ENCODE measurements at regions not wholly inside any gene's neighbourhood (a gene's known extent, or its start where the extent isn't known, plus 50 kb on each side); places are given as distances from the start of the nearest gene placed in this dataset.

DNA sequence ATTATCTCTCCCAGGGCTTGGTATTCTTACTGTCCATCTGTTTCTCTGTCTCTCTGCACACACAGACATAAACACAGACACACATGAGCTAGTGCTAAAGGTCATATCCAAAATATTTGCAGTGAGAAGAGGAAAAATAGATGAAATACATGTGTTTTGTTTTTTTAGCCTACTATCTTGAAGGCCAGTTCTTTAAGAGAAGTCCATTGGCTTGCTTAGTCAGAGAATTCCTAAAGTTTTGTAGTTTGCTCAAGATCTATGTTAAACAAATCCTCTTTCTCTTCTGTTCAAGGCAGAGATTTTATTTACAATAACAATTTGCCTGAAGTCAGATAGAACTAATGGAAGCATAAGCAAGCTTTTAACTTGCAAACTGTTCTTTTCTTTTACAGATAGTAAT, 120.0 kb upstream of the AKIRIN2 start:
- Histone ChIP-seq H3K4me3 (ENCODE audit: low read length in 2 of 2) (no peak overlapping the region), H3K27me3 (ENCODE audit: control insufficient read depth in 2 of 2, insufficient read depth in 1 of 2, low read length in 1 of 2) (no peaks in the 10 kb centered on the region), H3K4me1 (ENCODE audit: control insufficient read depth in 2 of 2, insufficient read depth in 2 of 2, low read length in 2 of 2) (peaks cover 0 to 2% of the 10 kb centered on the region in 2 donors), H3K9me3 (ENCODE audit: control insufficient read depth in 2 of 2, insufficient read depth in 1 of 2, low read length in 1 of 2) (no peaks in the 10 kb centered on the region), H3K27ac (ENCODE audit: low read depth in 1 of 2, low read length in 1 of 2) (no peak overlapping the region), H3K36me3 (ENCODE audit: control insufficient read depth in 2 of 2, insufficient read depth in 2 of 2, low read length in 1 of 2) (no peaks in the 10 kb centered on the region)
- no peak for DNase-seq (ENCODE audit: low read depth in 6 of 9, low spot score in 9 of 9)

DNA sequence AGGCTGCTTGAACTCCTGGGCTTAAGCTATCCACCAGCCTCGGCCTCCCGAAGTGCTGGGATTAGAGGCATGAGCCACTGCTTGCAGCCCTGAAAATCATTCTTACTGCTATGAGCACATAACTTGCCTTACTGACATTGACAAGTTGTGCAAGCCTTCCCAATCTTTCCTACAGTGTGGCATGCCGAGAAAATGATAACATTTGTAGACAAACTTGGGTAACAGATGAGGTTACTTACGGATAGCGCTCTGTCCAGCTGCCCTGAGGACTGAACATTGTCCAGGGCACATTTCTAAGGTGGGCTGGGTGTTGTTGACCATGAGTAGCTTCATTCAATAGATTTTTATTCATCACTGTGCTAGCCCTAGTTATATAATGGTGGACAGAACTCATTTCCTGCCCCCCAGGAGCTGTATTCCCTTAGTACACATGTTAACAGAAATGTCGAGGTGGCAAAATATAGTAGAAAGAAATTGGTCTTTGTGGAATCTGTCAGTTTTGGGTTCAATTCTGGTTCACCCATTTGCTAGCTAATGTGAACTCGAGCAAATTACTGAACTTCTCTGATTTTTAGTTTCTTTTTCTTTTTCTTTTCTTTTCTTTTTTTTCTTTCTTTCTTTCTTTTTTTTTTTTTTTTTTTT, 118.4 kb upstream of the AKIRIN2 start:
- no peak overlapping the region for H3K4me3 ChIP-seq (ENCODE audit: low read length in 2 of 2)
- no peak for DNase-seq (ENCODE audit: low read depth in 6 of 9, low spot score in 9 of 9)
- no peaks in the 10 kb centered on the region for H3K9me3 ChIP-seq (ENCODE audit: control insufficient read depth in 2 of 2, insufficient read depth in 1 of 2, low read length in 1 of 2)
- no peak overlapping the region for H3K27ac ChIP-seq (ENCODE audit: low read depth in 1 of 2, low read length in 1 of 2)
- no peaks in the 10 kb centered on the region for H3K27me3 ChIP-seq (ENCODE audit: control insufficient read depth in 2 of 2, insufficient read depth in 1 of 2, low read length in 1 of 2)
- WGBS = 99% methylated on average over 7 of the region's 7 CpGs
- no peaks in the 10 kb centered on the region for H3K36me3 ChIP-seq (ENCODE audit: control insufficient read depth in 2 of 2, insufficient read depth in 2 of 2, low read length in 1 of 2)
- H3K4me1 ChIP-seq (ENCODE audit: control insufficient read depth in 2 of 2, insufficient read depth in 2 of 2, low read length in 2 of 2) = peaks cover 0 to 2% of the 10 kb centered on the region in 2 donors

DNA sequence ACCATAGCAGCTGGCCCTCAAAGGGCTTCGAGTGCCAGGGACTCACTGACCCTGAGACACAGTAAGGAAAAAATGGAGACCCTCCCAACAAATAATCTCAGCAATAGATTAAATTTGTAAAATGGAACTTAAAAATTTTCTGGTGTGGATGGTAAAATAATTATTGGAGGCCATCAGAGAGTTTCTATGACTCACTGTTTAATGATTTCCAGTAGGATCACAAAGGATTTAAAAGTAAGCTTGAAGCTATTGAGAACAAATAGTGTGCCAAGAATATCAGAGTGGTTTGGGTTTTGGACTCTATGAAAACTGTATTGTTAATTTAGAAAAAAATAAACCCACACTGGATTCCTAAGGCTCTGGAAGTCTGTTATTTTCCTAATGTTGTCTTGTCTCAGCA, 115.2 kb upstream of the AKIRIN2 start:
- 98% methylated on average over 1 of the region's 1 CpG for WGBS
- Histone ChIP-seq H3K4me1 (ENCODE audit: control insufficient read depth in 2 of 2, insufficient read depth in 2 of 2, low read length in 2 of 2) (no peaks in the 10 kb centered on the region), H3K9me3 (ENCODE audit: control insufficient read depth in 2 of 2, insufficient read depth in 1 of 2, low read length in 1 of 2) (no peaks in the 10 kb centered on the region), H3K4me3 (ENCODE audit: low read length in 2 of 2) (no peak overlapping the region), H3K36me3 (ENCODE audit: control insufficient read depth in 2 of 2, insufficient read depth in 2 of 2, low read length in 1 of 2) (no peaks in the 10 kb centered on the region), H3K27me3 (ENCODE audit: control insufficient read depth in 2 of 2, insufficient read depth in 1 of 2, low read length in 1 of 2) (no peaks in the 10 kb centered on the region), H3K27ac (ENCODE audit: low read depth in 1 of 2, low read length in 1 of 2) (no peak overlapping the region)
- no peak for DNase-seq (ENCODE audit: low read depth in 6 of 9, low spot score in 9 of 9)

DNA sequence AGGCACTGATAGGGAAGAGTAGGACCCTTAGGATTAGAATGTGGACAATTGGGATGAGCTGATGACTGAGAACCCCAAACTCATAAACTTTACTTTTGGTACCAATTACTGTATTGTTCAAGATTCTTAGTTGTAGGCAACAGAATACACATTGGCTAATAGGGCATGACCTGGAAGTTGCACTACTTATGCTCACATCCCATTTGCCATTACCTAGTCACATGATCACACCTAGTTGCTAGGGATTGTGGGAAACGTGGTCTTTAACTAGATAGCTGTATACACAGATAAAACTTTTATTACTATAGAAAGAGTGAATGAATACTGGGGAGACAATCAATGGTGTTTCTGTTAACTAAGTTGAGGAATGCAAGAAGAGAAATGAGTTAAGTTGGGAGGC, 113.4 kb upstream of the AKIRIN2 start:
- H3K36me3 ChIP-seq (ENCODE audit: control insufficient read depth in 2 of 2, insufficient read depth in 2 of 2, low read length in 1 of 2) = no peaks in the 10 kb centered on the region
- no peaks in the 10 kb centered on the region for H3K27me3 ChIP-seq (ENCODE audit: control insufficient read depth in 2 of 2, insufficient read depth in 1 of 2, low read length in 1 of 2)
- no peak overlapping the region for H3K27ac ChIP-seq (ENCODE audit: low read depth in 1 of 2, low read length in 1 of 2)
- WGBS = 96% methylated on average over 1 of the region's 1 CpG
- no peaks in the 10 kb centered on the region for H3K9me3 ChIP-seq (ENCODE audit: control insufficient read depth in 2 of 2, insufficient read depth in 1 of 2, low read length in 1 of 2)
- H3K4me3 ChIP-seq (ENCODE audit: low read length in 2 of 2) = no peak overlapping the region
- H3K4me1 ChIP-seq (ENCODE audit: control insufficient read depth in 2 of 2, insufficient read depth in 2 of 2, low read length in 2 of 2) = no peaks in the 10 kb centered on the region
- DNase-seq (ENCODE audit: low read depth in 6 of 9, low spot score in 9 of 9) = no peak

DNA sequence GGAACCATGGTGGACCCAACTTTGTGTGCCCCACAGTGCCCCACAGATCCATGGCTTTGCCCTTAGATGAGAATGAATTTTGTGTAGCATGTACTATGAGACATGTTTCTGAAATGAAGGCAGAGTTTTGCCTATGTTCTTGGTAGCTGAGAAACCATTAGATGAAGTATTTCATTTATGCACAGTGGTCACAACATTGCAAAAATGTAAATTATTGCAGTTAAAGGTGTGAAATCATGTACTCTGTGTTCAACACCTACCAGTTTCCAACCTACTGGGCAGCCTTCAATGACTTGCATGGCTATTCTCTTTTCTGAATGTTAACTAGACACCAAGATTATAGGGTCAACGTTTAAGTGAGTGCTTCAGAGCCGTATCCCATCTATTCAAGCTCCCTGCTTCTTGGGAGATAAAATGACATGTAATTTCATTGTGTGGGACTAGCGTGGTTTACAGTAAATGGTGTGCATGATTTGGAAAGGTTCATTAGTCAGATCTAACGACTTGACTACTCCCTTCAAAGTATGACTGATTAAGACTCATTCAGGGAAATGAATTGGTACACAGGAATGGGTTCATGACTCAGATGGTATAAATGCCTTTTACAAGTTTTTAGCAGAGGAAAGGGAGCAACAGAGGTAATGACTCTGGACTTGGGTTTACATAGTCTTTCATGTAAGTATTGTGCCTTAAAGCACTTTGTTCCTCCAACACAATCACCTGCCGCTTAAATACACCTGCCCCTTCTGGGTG, 106.1 kb upstream of the AKIRIN2 start:
- Histone ChIP-seq H3K4me3 (ENCODE audit: low read length in 2 of 2) (no peak overlapping the region), H3K27me3 (ENCODE audit: control insufficient read depth in 2 of 2, insufficient read depth in 1 of 2, low read length in 1 of 2) (no peaks in the 10 kb centered on the region), H3K36me3 (ENCODE audit: control insufficient read depth in 2 of 2, insufficient read depth in 2 of 2, low read length in 1 of 2) (no peaks in the 10 kb centered on the region), H3K9me3 (ENCODE audit: control insufficient read depth in 2 of 2, insufficient read depth in 1 of 2, low read length in 1 of 2) (no peaks in the 10 kb centered on the region), H3K4me1 (ENCODE audit: control insufficient read depth in 2 of 2, insufficient read depth in 2 of 2, low read length in 2 of 2) (no peaks in the 10 kb centered on the region), H3K27ac (ENCODE audit: low read depth in 1 of 2, low read length in 1 of 2) (no peak overlapping the region)
- DNase-seq (ENCODE audit: low read depth in 6 of 9, low spot score in 9 of 9) = no peak
- 85% methylated on average over 5 of the region's 5 CpGs for WGBS

DNA sequence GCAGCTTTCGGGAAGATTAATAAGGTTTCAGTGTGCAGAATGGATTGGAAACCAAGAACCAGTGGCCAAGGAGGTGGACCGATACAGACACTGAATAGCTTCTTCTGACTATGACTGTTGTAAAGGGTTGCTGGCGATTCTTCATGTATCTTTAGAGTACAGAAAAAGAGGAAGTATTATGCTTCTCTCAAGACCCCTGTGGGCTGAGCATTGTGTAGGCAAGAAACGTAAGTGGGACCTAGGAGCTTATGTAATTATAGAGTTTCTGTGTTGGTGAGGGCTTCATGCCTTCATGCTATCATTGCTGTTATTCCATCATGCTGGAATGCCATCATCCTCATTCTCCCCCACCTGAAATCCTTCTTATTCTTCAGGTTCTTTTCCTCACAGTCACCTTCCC, 105.4 kb upstream of the AKIRIN2 start:
- Histone ChIP-seq H3K4me3 (ENCODE audit: low read length in 2 of 2) (no peak overlapping the region), H3K9me3 (ENCODE audit: control insufficient read depth in 2 of 2, insufficient read depth in 1 of 2, low read length in 1 of 2) (no peaks in the 10 kb centered on the region), H3K27ac (ENCODE audit: low read depth in 1 of 2, low read length in 1 of 2) (no peak overlapping the region), H3K36me3 (ENCODE audit: control insufficient read depth in 2 of 2, insufficient read depth in 2 of 2, low read length in 1 of 2) (no peaks in the 10 kb centered on the region), H3K27me3 (ENCODE audit: control insufficient read depth in 2 of 2, insufficient read depth in 1 of 2, low read length in 1 of 2) (no peaks in the 10 kb centered on the region), H3K4me1 (ENCODE audit: control insufficient read depth in 2 of 2, insufficient read depth in 2 of 2, low read length in 2 of 2) (no peaks in the 10 kb centered on the region)
- no peak for DNase-seq (ENCODE audit: low read depth in 6 of 9, low spot score in 9 of 9)
- WGBS = 58% methylated on average over 4 of the region's 4 CpGs

DNA sequence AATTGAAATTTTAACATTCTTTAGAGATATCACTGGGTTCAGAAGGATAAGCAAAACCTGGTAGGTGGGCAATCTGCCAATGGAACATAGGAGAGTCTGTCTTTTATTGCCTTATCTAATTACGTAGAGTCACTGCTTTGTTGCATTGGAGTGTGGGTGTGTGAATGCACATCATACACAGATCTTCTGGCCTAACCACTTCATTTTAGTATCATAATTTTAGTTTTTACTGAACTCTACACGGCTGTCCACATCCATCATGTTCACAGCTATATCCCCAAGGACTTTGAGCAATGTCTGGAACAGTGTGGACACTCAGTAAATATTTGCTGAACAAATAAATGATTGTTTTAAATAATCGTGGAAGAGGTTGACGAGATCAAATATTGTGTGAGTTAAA, 104.6 kb upstream of the AKIRIN2 start:
- 94% methylated on average over 4 of the region's 4 CpGs for WGBS
- no peak overlapping the region for H3K27ac ChIP-seq (ENCODE audit: low read depth in 1 of 2, low read length in 1 of 2)

DNA sequence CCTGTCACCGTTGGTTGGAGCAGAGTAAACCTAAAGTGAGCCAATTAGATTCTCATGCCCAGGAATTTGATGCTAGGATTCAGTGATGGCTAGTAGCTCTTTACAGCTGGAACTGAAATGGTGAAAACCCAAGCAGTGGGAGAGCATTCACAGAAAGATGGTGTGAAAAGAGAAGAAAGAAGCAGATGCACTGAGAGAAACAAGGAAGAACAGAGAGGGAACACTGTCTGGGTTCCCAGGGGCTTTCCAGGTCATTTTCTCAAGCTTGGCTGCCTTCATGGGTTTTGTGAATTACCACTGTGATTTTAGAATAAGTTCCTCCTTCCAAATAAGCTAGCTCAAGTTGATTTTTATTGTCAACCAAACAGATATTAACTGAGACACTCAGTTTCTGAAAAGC, 104.1 kb upstream of the AKIRIN2 start:
- no peak overlapping the region for H3K4me3 ChIP-seq (ENCODE audit: low read length in 2 of 2)
- WGBS = 96% methylated on average over 1 of the region's 1 CpG
- H3K9me3 ChIP-seq (ENCODE audit: control insufficient read depth in 2 of 2, insufficient read depth in 1 of 2, low read length in 1 of 2) = no peaks in the 10 kb centered on the region
- no peaks in the 10 kb centered on the region for H3K27me3 ChIP-seq (ENCODE audit: control insufficient read depth in 2 of 2, insufficient read depth in 1 of 2, low read length in 1 of 2)
- H3K4me1 ChIP-seq (ENCODE audit: control insufficient read depth in 2 of 2, insufficient read depth in 2 of 2, low read length in 2 of 2) = no peaks in the 10 kb centered on the region
- peak overlapping the region in 1 of 2 donors; percentile 30 for H3K27ac ChIP-seq (ENCODE audit: low read depth in 1 of 2, low read length in 1 of 2)
- DNase-seq (ENCODE audit: low read depth in 6 of 9, low spot score in 9 of 9) = no peak
- no peaks in the 10 kb centered on the region for H3K36me3 ChIP-seq (ENCODE audit: control insufficient read depth in 2 of 2, insufficient read depth in 2 of 2, low read length in 1 of 2)

More for the DNA sequence above, 104.6 kb upstream of the AKIRIN2 start:
- Histone ChIP-seq H3K27me3 (ENCODE audit: control insufficient read depth in 2 of 2, insufficient read depth in 1 of 2, low read length in 1 of 2) (no peaks in the 10 kb centered on the region), H3K9me3 (ENCODE audit: control insufficient read depth in 2 of 2, insufficient read depth in 1 of 2, low read length in 1 of 2) (no peaks in the 10 kb centered on the region), H3K36me3 (ENCODE audit: control insufficient read depth in 2 of 2, insufficient read depth in 2 of 2, low read length in 1 of 2) (no peaks in the 10 kb centered on the region), H3K4me1 (ENCODE audit: control insufficient read depth in 2 of 2, insufficient read depth in 2 of 2, low read length in 2 of 2) (no peaks in the 10 kb centered on the region), H3K4me3 (ENCODE audit: low read length in 2 of 2) (no peak overlapping the region)
- no peak for DNase-seq (ENCODE audit: low read depth in 6 of 9, low spot score in 9 of 9)

DNA sequence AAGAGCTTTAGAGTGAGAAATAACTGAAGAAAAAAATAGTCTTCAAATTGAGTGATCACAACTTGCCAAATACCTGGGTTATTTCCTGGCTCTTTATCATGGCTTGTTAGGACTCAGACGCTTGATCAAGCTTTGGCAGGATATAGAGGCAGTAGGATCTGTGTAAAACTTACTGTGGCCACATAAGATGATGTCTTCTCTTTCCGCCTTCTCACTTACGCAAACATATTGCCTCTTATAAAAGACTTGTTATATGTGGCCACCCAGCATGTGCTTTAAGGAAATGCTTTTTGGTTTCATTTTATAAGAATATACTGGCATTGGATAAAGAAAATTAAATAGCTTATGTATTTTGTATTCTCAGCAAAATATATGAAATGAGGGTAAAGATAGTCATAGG, 101.8 kb upstream of the AKIRIN2 start:
- WGBS = 93% methylated on average over 3 of the region's 3 CpGs
- Histone ChIP-seq H3K4me3 (ENCODE audit: low read length in 2 of 2) (no peak overlapping the region), H3K9me3 (ENCODE audit: control insufficient read depth in 2 of 2, insufficient read depth in 1 of 2, low read length in 1 of 2) (no peaks in the 10 kb centered on the region), H3K27ac (ENCODE audit: low read depth in 1 of 2, low read length in 1 of 2) (no peak overlapping the region), H3K27me3 (ENCODE audit: control insufficient read depth in 2 of 2, insufficient read depth in 1 of 2, low read length in 1 of 2) (no peaks in the 10 kb centered on the region), H3K36me3 (ENCODE audit: control insufficient read depth in 2 of 2, insufficient read depth in 2 of 2, low read length in 1 of 2) (no peaks in the 10 kb centered on the region), H3K4me1 (ENCODE audit: control insufficient read depth in 2 of 2, insufficient read depth in 2 of 2, low read length in 2 of 2) (peaks cover 0 to 2% of the 10 kb centered on the region in 2 donors)
- no peak for DNase-seq (ENCODE audit: low read depth in 6 of 9, low spot score in 9 of 9)

All from thymus (tissue), 11 donors.